ENCODE measurements at regions not wholly inside any gene's neighbourhood (a gene's known extent, or its start where the extent isn't known, plus 50 kb on each side); places are given as distances from the start of the nearest gene placed in this dataset.
"Not testable (repeated sequence)": the region's sequence is repeated elsewhere in the genome, so short reads cannot be mapped to it uniquely, and the experiment has no call there.

- Mint-ChIP-seq H3K36me3 (no peaks in the 10 kb centered on the region), H3K9me3 (no peaks in the 10 kb centered on the region), H3K27me3 (no peaks in the 10 kb centered on the region), H3K27ac (no peak overlapping the region), H3K4me1 (no peaks in the 10 kb centered on the region), H3K4me3 (no peak overlapping the region)
- H3K4me1 ChIP-seq (ENCODE audit: insufficient read depth, low read length) = no peaks in the 10 kb centered on the region
- no peaks in the 10 kb centered on the region for H3K36me3 ChIP-seq (ENCODE audit: insufficient read depth, low read length)
- intact Hi-C loops (cut with micrococcal nuclease) = no loop called here
- POLR2A ChIA-PET (ENCODE audit: partially characterized antibody) = no interaction called here
- CTCF ChIA-PET (ENCODE audit: partially characterized antibody) = no interaction called here
- no peaks in the 10 kb centered on the region for H3K9me3 ChIP-seq (ENCODE audit: control insufficient read depth in 1 of 2, low read length in 2 of 2)
- DNase-seq = no peak
- no peak overlapping the region for H3K4me3 ChIP-seq (ENCODE audit: low read length in 2 of 2)
- no peaks in the 10 kb centered on the region for H3K27me3 ChIP-seq (ENCODE audit: insufficient read depth, low read length)
- H3K27ac ChIP-seq (ENCODE audit: low read depth, low read length) = no peak overlapping the region
Measured at GRCh38 chr3:103851793-103852192, 1417.0 kb downstream of the ZPLD1 start.

- POLR2A ChIA-PET (ENCODE audit: partially characterized antibody) = no interaction called here
- intact Hi-C loops (cut with micrococcal nuclease) = no loop called here
- H3K27ac Mint-ChIP-seq = no peak overlapping the region
- no peaks in the 10 kb centered on the region for H3K4me1 Mint-ChIP-seq
- H3K9me3 Mint-ChIP-seq = peaks cover 0 to 6% (median 4%) of the 10 kb centered on the region in 8 donors
- Histone ChIP-seq H3K4me1 (ENCODE audit: insufficient read depth, low read length) (no peaks in the 10 kb centered on the region), H3K9me3 (ENCODE audit: control insufficient read depth in 1 of 2, low read length in 2 of 2) (no peaks in the 10 kb centered on the region), H3K27me3 (ENCODE audit: insufficient read depth, low read length) (no peaks in the 10 kb centered on the region), H3K4me3 (ENCODE audit: low read length in 2 of 2) (no peak overlapping the region), H3K27ac (ENCODE audit: low read depth, low read length) (no peak overlapping the region), H3K36me3 (ENCODE audit: insufficient read depth, low read length) (no peaks in the 10 kb centered on the region)
- H3K36me3 Mint-ChIP-seq = no peaks in the 10 kb centered on the region
- no peak for DNase-seq
- no peak overlapping the region for H3K4me3 Mint-ChIP-seq
- CTCF ChIA-PET (ENCODE audit: partially characterized antibody) = no interaction called here
- H3K27me3 Mint-ChIP-seq = no peaks in the 10 kb centered on the region
Measured at GRCh38 chr3:103862415-103862814, 1427.6 kb downstream of the ZPLD1 start.

- intact Hi-C loops (cut with micrococcal nuclease) = no loop called here
- H3K36me3 Mint-ChIP-seq = no peaks in the 10 kb centered on the region
- H3K27me3 Mint-ChIP-seq = no peaks in the 10 kb centered on the region
- DNase-seq = no peak
- no peak overlapping the region for H3K4me3 ChIP-seq (ENCODE audit: low read length in 2 of 2)
- H3K36me3 ChIP-seq (ENCODE audit: insufficient read depth, low read length) = no peaks in the 10 kb centered on the region
- no peak overlapping the region for H3K27ac ChIP-seq (ENCODE audit: low read depth, low read length)
- ChIA-PET CTCF (ENCODE audit: partially characterized antibody) (no interaction called here), POLR2A (ENCODE audit: partially characterized antibody) (no interaction called here)
- H3K27ac Mint-ChIP-seq = no peak overlapping the region
- H3K4me1 ChIP-seq (ENCODE audit: insufficient read depth, low read length) = no peaks in the 10 kb centered on the region
- peaks cover 0 to 6% (median 4%) of the 10 kb centered on the region in 8 donors for H3K9me3 Mint-ChIP-seq
- no peaks in the 10 kb centered on the region for H3K4me1 Mint-ChIP-seq
- no peak overlapping the region for H3K4me3 Mint-ChIP-seq
- H3K9me3 ChIP-seq (ENCODE audit: control insufficient read depth in 1 of 2, low read length in 2 of 2) = no peaks in the 10 kb centered on the region
- no peaks in the 10 kb centered on the region for H3K27me3 ChIP-seq (ENCODE audit: insufficient read depth, low read length)
Measured at GRCh38 chr3:103863381-103863780, 1428.6 kb downstream of the ZPLD1 start.

- peaks cover 0 to 7% (median 5%) of the 10 kb centered on the region in 8 donors for H3K9me3 Mint-ChIP-seq
- H3K27ac Mint-ChIP-seq = no peak overlapping the region
- no peaks in the 10 kb centered on the region for H3K27me3 Mint-ChIP-seq
- H3K27me3 ChIP-seq (ENCODE audit: insufficient read depth, low read length) = no peaks in the 10 kb centered on the region
- H3K9me3 ChIP-seq (ENCODE audit: control insufficient read depth in 1 of 2, low read length in 2 of 2) = no peaks in the 10 kb centered on the region
- no peak overlapping the region for H3K4me3 ChIP-seq (ENCODE audit: low read length in 2 of 2)
- DNase-seq = no peak
- no peak overlapping the region for H3K4me3 Mint-ChIP-seq
- no peaks in the 10 kb centered on the region for H3K36me3 ChIP-seq (ENCODE audit: insufficient read depth, low read length)
- no peak overlapping the region for H3K27ac ChIP-seq (ENCODE audit: low read depth, low read length)
- H3K36me3 Mint-ChIP-seq = no peaks in the 10 kb centered on the region
- ChIA-PET POLR2A (ENCODE audit: partially characterized antibody) (no interaction called here), CTCF (ENCODE audit: partially characterized antibody) (no interaction called here)
- H3K4me1 Mint-ChIP-seq = no peaks in the 10 kb centered on the region
- intact Hi-C loops (cut with micrococcal nuclease) = no loop called here
- H3K4me1 ChIP-seq (ENCODE audit: insufficient read depth, low read length) = no peaks in the 10 kb centered on the region
Measured at GRCh38 chr3:103866113-103866512, 1431.3 kb downstream of the ZPLD1 start.

- no peak overlapping the region for H3K27ac Mint-ChIP-seq
- no peaks in the 10 kb centered on the region for H3K27me3 ChIP-seq (ENCODE audit: insufficient read depth, low read length)
- no peaks in the 10 kb centered on the region for H3K36me3 ChIP-seq (ENCODE audit: insufficient read depth, low read length)
- no peak for DNase-seq
- H3K4me1 ChIP-seq (ENCODE audit: insufficient read depth, low read length) = no peaks in the 10 kb centered on the region
- intact Hi-C loops (cut with micrococcal nuclease) = no loop called here
- no peak overlapping the region for H3K4me3 Mint-ChIP-seq
- H3K27ac ChIP-seq (ENCODE audit: low read depth, low read length) = no peak overlapping the region
- ChIA-PET CTCF (ENCODE audit: partially characterized antibody) (no interaction called here), POLR2A (ENCODE audit: partially characterized antibody) (no interaction called here)
- no peaks in the 10 kb centered on the region for H3K4me1 Mint-ChIP-seq
- H3K9me3 Mint-ChIP-seq = peaks cover 0 to 3% (median 0%) of the 10 kb centered on the region in 8 donors
- no peaks in the 10 kb centered on the region for H3K9me3 ChIP-seq (ENCODE audit: control insufficient read depth in 1 of 2, low read length in 2 of 2)
- H3K4me3 ChIP-seq (ENCODE audit: low read length in 2 of 2) = no peak overlapping the region
- H3K36me3 Mint-ChIP-seq = no peaks in the 10 kb centered on the region
- no peaks in the 10 kb centered on the region for H3K27me3 Mint-ChIP-seq
Measured at GRCh38 chr3:103873021-103873420, 1438.2 kb downstream of the ZPLD1 start.

- ChIA-PET CTCF (ENCODE audit: partially characterized antibody) (no interaction called here), POLR2A (ENCODE audit: partially characterized antibody) (no interaction called here)
- Mint-ChIP-seq H3K9me3 (peaks cover 0 to 5% (median 0%) of the 10 kb centered on the region in 8 donors), H3K27ac (no peak overlapping the region), H3K4me1 (no peaks in the 10 kb centered on the region), H3K4me3 (no peak overlapping the region), H3K27me3 (no peaks in the 10 kb centered on the region), H3K36me3 (no peaks in the 10 kb centered on the region)
- H3K4me1 ChIP-seq (ENCODE audit: insufficient read depth, low read length) = no peaks in the 10 kb centered on the region
- no peak overlapping the region for H3K27ac ChIP-seq (ENCODE audit: low read depth, low read length)
- no peaks in the 10 kb centered on the region for H3K9me3 ChIP-seq (ENCODE audit: control insufficient read depth in 1 of 2, low read length in 2 of 2)
- H3K27me3 ChIP-seq (ENCODE audit: insufficient read depth, low read length) = no peaks in the 10 kb centered on the region
- intact Hi-C loops (cut with micrococcal nuclease) = no loop called here
- DNase-seq = no peak
- no peaks in the 10 kb centered on the region for H3K36me3 ChIP-seq (ENCODE audit: insufficient read depth, low read length)
- no peak overlapping the region for H3K4me3 ChIP-seq (ENCODE audit: low read length in 2 of 2)
Measured at GRCh38 chr3:103873897-103874545, 1439.2 kb downstream of the ZPLD1 start.

- H3K4me3 ChIP-seq (ENCODE audit: low read length in 2 of 2); DNase-seq; POLR2A ChIA-PET (ENCODE audit: partially characterized antibody); H3K27me3 Mint-ChIP-seq; H3K9me3 Mint-ChIP-seq; H3K36me3 ChIP-seq (ENCODE audit: insufficient read depth, low read length); CTCF ChIA-PET (ENCODE audit: partially characterized antibody); H3K27ac Mint-ChIP-seq; H3K27me3 ChIP-seq (ENCODE audit: insufficient read depth, low read length); H3K4me1 ChIP-seq (ENCODE audit: insufficient read depth, low read length); H3K4me1 Mint-ChIP-seq; H3K4me3 Mint-ChIP-seq; H3K27ac ChIP-seq (ENCODE audit: low read depth, low read length); intact Hi-C loops (cut with micrococcal nuclease); H3K9me3 ChIP-seq (ENCODE audit: control insufficient read depth in 1 of 2, low read length in 2 of 2); H3K36me3 Mint-ChIP-seq: not testable (repeated sequence)
Measured at GRCh38 chr3:103881809-103882208, 1447.0 kb downstream of the ZPLD1 start.

- H3K36me3 ChIP-seq (ENCODE audit: insufficient read depth, low read length) = no peaks in the 10 kb centered on the region
Measured at GRCh38 chr3:103889675-103890074, 1454.9 kb downstream of the ZPLD1 start.

More at GRCh38 chr3:103889675-103890074, 1454.9 kb downstream of the ZPLD1 start:
- CTCF ChIA-PET (ENCODE audit: partially characterized antibody) = no interaction called here
- no peak overlapping the region for H3K27ac ChIP-seq (ENCODE audit: low read depth, low read length)
- Mint-ChIP-seq H3K27me3 (no peaks in the 10 kb centered on the region), H3K4me1 (no peaks in the 10 kb centered on the region), H3K36me3 (no peaks in the 10 kb centered on the region), H3K27ac (no peak overlapping the region), H3K4me3 (no peak overlapping the region), H3K9me3 (peaks cover 0 to 2% (median 0%) of the 10 kb centered on the region in 8 donors)
- DNase-seq = no peak
- no peak overlapping the region for H3K4me3 ChIP-seq (ENCODE audit: low read length in 2 of 2)
- H3K4me1 ChIP-seq (ENCODE audit: insufficient read depth, low read length) = no peaks in the 10 kb centered on the region
- no peaks in the 10 kb centered on the region for H3K27me3 ChIP-seq (ENCODE audit: insufficient read depth, low read length)
- POLR2A ChIA-PET (ENCODE audit: partially characterized antibody) = no interaction called here
- intact Hi-C loops (cut with micrococcal nuclease) = no loop called here
- H3K9me3 ChIP-seq (ENCODE audit: control insufficient read depth in 1 of 2, low read length in 2 of 2) = no peaks in the 10 kb centered on the region
